GM12878 (cell line): ENCODE measurements at regions not wholly inside any gene's neighbourhood (a gene's known extent, or its start where the extent isn't known, plus 50 kb on each side); places are given as distances from the start of the nearest gene placed in this dataset.

Experiments
- CTCF ChIP-seq, 3 experiments: IDR thresholded peaks in 2 of 3; conservative IDR thresholded peaks in 1 of 3; 2 replicates each; pipeline ENCODE4 v1.5.1; 2011; ENCODE audit warnings: low read depth in 3 of 3, low read length in 3 of 3, mild to moderate bottlenecking in 3 of 3, control low read depth in 2 of 3, moderate library complexity in 2 of 3, inconsistent platforms in 1 of 3, mixed read lengths in 1 of 3; ENCODE audit not compliant: control insufficient read depth in 2 of 3, insufficient read depth in 1 of 3; ENCODE audit errors: extremely low read depth in 1 of 3
- NRF1 ChIP-seq: conservative IDR thresholded peaks from 2 replicates; pipeline ENCODE4 v1.6.1; 2011; ENCODE audit warnings: mild to moderate bottlenecking, low read depth, low read length, improper control_type of control experiment
- SPI1 ChIP-seq: IDR thresholded peaks from 2 replicates; pipeline ENCODE4 v1.6.1; 2011; ENCODE audit warnings: low read depth, mild to moderate bottlenecking, low read length, moderate library complexity, borderline replicate concordance; ENCODE audit not compliant: insufficient read depth
- TAF1 ChIP-seq: IDR thresholded peaks from 2 replicates; pipeline ENCODE4 v1.6.1; 2011; ENCODE audit warnings: mild to moderate bottlenecking, low read depth, low read length, borderline replicate concordance

- TF ChIP-seq NRF1, result no peak
- TF ChIP-seq TAF1, result no peak
- no peak for TF ChIP-seq CTCF (IDR thresholded peaks at IDR 0.05 in 2 of 3, conservative IDR thresholded peaks at IDR 0.05 in 1 of 3; ENCODE audit: control insufficient read depth in 2 of 3, extremely low read depth in 1 of 3, insufficient read depth in 1 of 3, low read depth in 3 of 3, low read length in 3 of 3)
- no peak for TF ChIP-seq SPI1
These were observed 303.9 kb upstream of the DLGAP1 start for GRCh38 chr18:4758980-4759379.
